Esophagus (tissue), 2 donors: ENCODE measurements at regions not wholly inside any gene's neighbourhood (a gene's known extent, or its start where the extent isn't known, plus 50 kb on each side); places are given as distances from the start of the nearest gene placed in this dataset.
"Not testable (repeated sequence)": the region's sequence is repeated elsewhere in the genome, so short reads cannot be mapped to it uniquely, and the experiment has no call there.

ENCODE experiments used
- H3K27ac ChIP-seq, 2 donors: one replicate each; pipeline ENCODE4 v1.5.1; 2013; ENCODE audit warnings: low read depth in 2 of 2, mild to moderate bottlenecking in 2 of 2, inconsistent platforms in 1 of 2, low read length in 1 of 2, moderate library complexity in 1 of 2
- H3K27me3 ChIP-seq, 2 donors: one replicate each; pipeline ENCODE4 v1.6.1; 2013; ENCODE audit warnings: low read length in 2 of 2, control low read depth in 1 of 2, mild to moderate bottlenecking in 1 of 2; ENCODE audit not compliant: insufficient read depth in 2 of 2, control insufficient read depth in 1 of 2
- H3K36me3 ChIP-seq, 2 donors: one replicate each; pipeline ENCODE4 v1.6.1; 2013; ENCODE audit warnings: low read length in 1 of 2; ENCODE audit not compliant: control insufficient read depth in 2 of 2, insufficient read depth in 2 of 2
- H3K4me1 ChIP-seq, 2 donors: one replicate each; pipeline ENCODE4 v1.6.1; 2013; ENCODE audit warnings: low read length in 1 of 2; ENCODE audit not compliant: control insufficient read depth in 2 of 2, insufficient read depth in 2 of 2
- H3K4me3 ChIP-seq, 2 donors: one replicate each; pipeline ENCODE4 v1.5.1; 2013; ENCODE audit warnings: low read length in 2 of 2, mild to moderate bottlenecking in 2 of 2, low read depth in 1 of 2, moderate library complexity in 1 of 2
- H3K9me3 ChIP-seq, 2 donors: one replicate each; pipeline ENCODE4 v1.6.1; 2013; ENCODE audit warnings: mild to moderate bottlenecking in 2 of 2, low read depth in 1 of 2, low read length in 1 of 2, moderate library complexity in 1 of 2; ENCODE audit not compliant: control insufficient read depth in 2 of 2, insufficient read depth in 1 of 2
- WGBS, 2 donors: extraction: QIAGEN DNeasy Blood & Tissue Kit; methylation state at CpG; one replicate each; pipeline ENCODE4 v1.1.7; 2013; 5-methylcytosine and 5-hydroxymethylcytosine counted together
- donor health status: healthy with polysubstance abuse.
- donor health status: Bipolar disorder and iron deficiency.

GRCh38 chr7:56474271-56474670, 358.1 kb upstream of the NUPR2 start:
- Histone ChIP-seq H3K9me3 (peaks cover 26 to 48% of the 10 kb centered on the region in 2 donors), H3K27me3 (no peaks in the 10 kb centered on the region), H3K4me1 (no peaks in the 10 kb centered on the region), H3K4me3 (no peak overlapping the region), H3K36me3 (no peaks in the 10 kb centered on the region), H3K27ac (no peak overlapping the region)
- WGBS, 2 donors, result 50 to 52% methylated on average over 6 of the region's 6 CpGs

- H3K27me3 ChIP-seq, result no peaks in the 10 kb centered on the region
- H3K4me3 ChIP-seq, result no peak overlapping the region
- H3K9me3 ChIP-seq, result peaks cover 27 to 43% of the 10 kb centered on the region in 2 donors
- no peaks in the 10 kb centered on the region for H3K36me3 ChIP-seq
- H3K4me1 ChIP-seq, result no peaks in the 10 kb centered on the region
- WGBS, 2 donors, result 55 to 57% methylated on average over 2 of the region's 2 CpGs
- no peak overlapping the region for H3K27ac ChIP-seq
These were observed 355.6 kb upstream of the NUPR2 start for GRCh38 chr7:56471811-56472210.

DNA sequence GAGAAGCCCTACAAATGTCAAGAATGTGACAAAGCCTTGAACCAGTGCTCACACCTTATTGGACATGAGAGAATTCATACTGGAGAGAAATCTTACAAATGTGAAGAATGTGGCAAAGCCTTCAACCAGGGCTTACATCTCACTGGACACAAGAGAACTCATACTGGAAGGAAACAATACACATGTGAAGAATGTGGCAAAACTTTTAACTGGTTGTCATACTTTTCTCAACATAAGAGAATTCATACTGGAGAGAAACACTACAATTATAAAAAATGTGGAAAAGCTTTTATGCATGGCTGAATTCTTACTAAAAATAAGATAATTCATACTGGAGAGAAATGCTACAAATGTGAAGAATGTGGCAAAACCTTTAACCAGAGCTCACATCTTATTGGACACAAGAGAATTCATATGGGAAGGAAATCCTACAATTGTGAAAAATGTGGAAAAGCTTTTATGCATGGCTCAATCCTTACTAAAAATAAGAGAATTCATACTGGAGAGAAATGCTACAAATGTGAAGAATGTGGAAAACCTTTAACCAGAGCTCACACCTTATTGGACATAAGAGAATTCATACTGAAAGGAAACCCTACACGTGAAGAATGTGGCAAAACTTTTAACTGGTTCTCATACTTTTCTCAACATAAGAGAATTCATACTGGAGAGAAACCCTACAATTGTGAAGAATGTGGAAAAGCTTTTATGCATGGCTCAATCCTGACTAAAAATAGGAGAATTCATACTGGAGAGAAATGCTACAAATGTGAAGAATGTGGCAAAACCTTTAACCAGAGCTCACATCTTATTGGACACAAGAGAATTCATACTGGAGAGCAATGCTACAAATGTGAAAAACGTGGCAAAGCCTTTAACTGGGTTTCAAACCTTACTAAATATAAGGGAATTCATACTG, 350.6 kb upstream of the NUPR2 start:
- 18% methylated on average over 2 of the region's 2 CpGs for WGBS, 2 donors
- peaks cover 3 to 14% of the 10 kb centered on the region in 2 donors for H3K9me3 ChIP-seq
- H3K27ac ChIP-seq, H3K27me3 ChIP-seq, H3K4me1 ChIP-seq, H3K36me3 ChIP-seq, H3K4me3 ChIP-seq: not testable (repeated sequence)

- no peak overlapping the region for H3K4me3 ChIP-seq
- H3K36me3 ChIP-seq, result no peaks in the 10 kb centered on the region
- H3K27ac ChIP-seq, result no peak overlapping the region
- H3K4me1 ChIP-seq, result no peaks in the 10 kb centered on the region
- no peaks in the 10 kb centered on the region for H3K27me3 ChIP-seq
- peaks cover 13 to 23% of the 10 kb centered on the region in 2 donors for H3K9me3 ChIP-seq
These were observed 333.5 kb upstream of the NUPR2 start for GRCh38 chr7:56449762-56450161.

DNA sequence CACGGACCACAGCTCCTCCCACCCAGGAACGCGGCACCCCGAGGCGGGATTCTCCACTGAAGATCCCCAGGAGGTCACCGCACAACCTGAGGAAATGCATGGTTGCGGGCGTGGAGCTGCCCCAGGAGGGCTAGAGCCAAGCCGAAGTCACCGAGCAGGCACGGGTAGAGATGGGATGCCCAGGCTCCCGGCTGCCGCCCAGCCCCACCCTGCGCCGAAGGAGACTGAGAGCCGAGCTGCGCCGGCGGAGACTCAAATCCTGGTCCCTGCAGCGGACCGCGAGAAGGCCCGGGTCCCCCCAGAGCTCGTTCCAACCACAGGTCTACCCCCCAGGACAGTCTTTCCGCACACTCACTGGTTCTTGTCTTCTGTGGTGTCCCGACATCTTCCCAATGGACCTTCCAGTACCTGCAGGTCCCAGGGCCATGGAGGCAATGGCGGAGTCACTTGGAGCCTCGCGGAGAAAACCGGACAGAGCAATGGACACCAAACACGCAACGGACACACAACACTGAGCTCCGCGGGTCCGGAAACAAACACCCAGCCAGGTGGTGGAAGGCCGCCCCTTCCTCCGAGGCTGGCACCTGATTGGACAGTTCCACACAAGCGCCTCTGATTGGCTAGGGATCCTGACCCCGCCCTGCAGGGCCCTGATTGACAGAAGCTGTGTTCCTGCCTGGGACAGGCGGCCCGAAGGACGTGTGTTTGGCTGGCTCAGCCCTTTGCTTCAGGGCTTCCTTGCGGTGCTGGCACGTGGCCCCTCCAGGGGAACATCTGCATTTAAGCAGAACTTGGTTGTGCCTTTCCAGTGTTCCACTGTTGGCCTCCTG, 331.9 kb upstream of the NUPR2 start:
- H3K9me3 ChIP-seq, result peaks cover 13 to 22% of the 10 kb centered on the region in 2 donors
- WGBS, 2 donors, result 29 to 31% methylated on average over 42 to 44 of the region's 44 CpGs
- H3K27me3 ChIP-seq, result no peaks in the 10 kb centered on the region

GRCh38 chr7:56420528-56420927, 304.3 kb upstream of the NUPR2 start:
- H3K27me3 ChIP-seq, H3K4me3 ChIP-seq, H3K9me3 ChIP-seq, H3K27ac ChIP-seq, H3K4me1 ChIP-seq, H3K36me3 ChIP-seq: not testable (repeated sequence)
- 90 to 100% methylated on average over 1 of the region's 1 CpG for WGBS, 2 donors

More for the DNA sequence above, 331.9 kb upstream of the NUPR2 start:
- Histone ChIP-seq H3K27ac (no peak overlapping the region), H3K4me1 (no peaks in the 10 kb centered on the region), H3K4me3 (peak overlapping the region in 1 of 2 donors; percentile 12), H3K36me3 (no peaks in the 10 kb centered on the region)

GRCh38 chr7:56375173-56375572, 259.0 kb upstream of the NUPR2 start:
- Histone ChIP-seq H3K4me3 (no peak overlapping the region), H3K36me3 (no peaks in the 10 kb centered on the region), H3K27me3 (no peaks in the 10 kb centered on the region), H3K4me1 (no peaks in the 10 kb centered on the region), H3K9me3 (peaks cover 2 to 10% of the 10 kb centered on the region in 2 donors), H3K27ac (no peak overlapping the region)
- WGBS, 2 donors, result 84 to 86% methylated on average over 16 to 18 of the region's 18 CpGs

- H3K36me3 ChIP-seq, H3K4me1 ChIP-seq, H3K4me3 ChIP-seq, H3K27ac ChIP-seq, H3K27me3 ChIP-seq: not testable (repeated sequence)
- 88 to 96% methylated on average over 16 to 23 of the region's 25 CpGs for WGBS, 2 donors
- H3K9me3 ChIP-seq, result peaks cover 2 to 10% of the 10 kb centered on the region in 2 donors
These were observed 258.4 kb upstream of the NUPR2 start for GRCh38 chr7:56374666-56375065.

DNA sequence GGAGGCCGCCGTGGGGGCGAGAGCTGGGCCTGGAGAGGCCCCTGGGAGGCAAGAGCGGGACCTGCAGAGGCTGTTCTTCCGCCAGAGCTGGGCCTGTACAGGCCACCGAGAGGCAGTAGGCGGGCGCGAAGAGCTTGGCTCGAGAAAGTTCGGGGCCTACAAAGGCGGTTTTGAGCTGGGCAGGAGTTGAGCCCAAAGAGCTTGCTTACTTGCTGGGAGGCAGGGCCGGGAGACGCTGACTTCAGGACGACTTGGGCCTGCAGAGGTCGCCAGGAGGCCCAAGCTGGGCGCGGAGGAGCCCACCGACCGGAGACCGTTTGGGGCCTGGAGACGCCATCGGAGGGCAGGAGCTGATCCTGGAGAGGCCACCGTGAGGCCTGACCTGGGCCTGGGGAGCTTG, 257.1 kb upstream of the NUPR2 start:
- not testable (repeated sequence) for H3K36me3 ChIP-seq, H3K4me3 ChIP-seq, H3K27me3 ChIP-seq, H3K4me1 ChIP-seq, H3K27ac ChIP-seq
- WGBS, 2 donors, result 93 to 94% methylated on average over 11 to 15 of the region's 24 CpGs
- peaks cover 2 to 10% of the 10 kb centered on the region in 2 donors for H3K9me3 ChIP-seq
